PC-3 (cell line): ENCODE measurements at regions not wholly inside any gene's neighbourhood (a gene's known extent, or its start where the extent isn't known, plus 50 kb on each side); places are given as distances from the start of the nearest gene placed in this dataset.

Experiments
- ATAC-seq: fragments of 200-7000 bp; cut with Tn5 transposase; 2 replicates; pipeline ENCODE4 v1.9.1; 2020; ENCODE audit warnings: mild to moderate bottlenecking, moderate library complexity
- BruUV-seq: library from RNA; stranded (reverse); fragments of 400-500 nt; replicated peaks from 2 replicates; lab custom pipeline; 2021; lab: Mats Ljungman, UMichigan
- CTCF ChIA-PET: fragments of 300-600 bp; sonication (Branson Sonifier 250); formaldehyde crosslinking; loops from one replicate; lab custom pipeline; 2022; ENCODE audit warnings: antibody characterized with exemption; lab: Charles Lee
- POLR2A ChIA-PET: fragments of 300-600 bp; sonication (Branson Sonifier 250); formaldehyde crosslinking; loops from one replicate; lab custom pipeline; 2022; ENCODE audit warnings: antibody characterized with exemption; ENCODE audit not compliant: unreplicated experiment; lab: Charles Lee
- DNase-seq: peaks from one replicate; pipeline ENCODE4 v3.0.0-alpha.2; 2015
- H2AFZ ChIP-seq: fragments of 300-600 bp; sonication (generic); 2 replicates; pipeline ENCODE4 v1.6.0; 2016; ENCODE audit warnings: antibody characterized with exemption, low read length
- H3F3A ChIP-seq: fragments of 300-600 bp; sonication (generic); one replicate; pipeline ENCODE4 v1.6.0; 2017; ENCODE audit warnings: antibody characterized with exemption, low read length, control low read depth, mild to moderate bottlenecking; ENCODE audit not compliant: unreplicated experiment
- H3K27ac ChIP-seq: fragments of 300-600 bp; sonication (generic); 2 replicates; pipeline ENCODE4 v1.5.1; 2016; ENCODE audit warnings: mild to moderate bottlenecking, low read length
- H3K27me3 ChIP-seq: fragments of 300-600 bp; sonication (generic); 2 replicates; pipeline ENCODE4 v1.6.1; 2016; ENCODE audit warnings: low read length, mixed read lengths
- H3K36me3 ChIP-seq: fragments of 300-600 bp; sonication (generic); 2 replicates; pipeline ENCODE4 v1.6.1; 2016; ENCODE audit warnings: low read depth, mixed run types, low read length, mixed read lengths
- H3K4me1 ChIP-seq: fragments of 300-600 bp; sonication (generic); 2 replicates; pipeline ENCODE4 v1.5.1; 2016; ENCODE audit warnings: low read length; ENCODE audit not compliant: insufficient read depth
- H3K4me2 ChIP-seq: fragments of 300-600 bp; sonication (generic); 2 replicates; pipeline ENCODE4 v1.6.0; 2016; ENCODE audit warnings: low read length
- H3K4me3 ChIP-seq: fragments of 300-600 bp; sonication (generic); 2 replicates; pipeline ENCODE4 v1.5.1; 2016; ENCODE audit warnings: mild to moderate bottlenecking, low read length, mixed read lengths
- H3K79me2 ChIP-seq: fragments of 300-600 bp; sonication (generic); 2 replicates; pipeline ENCODE4 v1.6.1; 2017; ENCODE audit warnings: low read length, mixed read lengths
- H3K9ac ChIP-seq: fragments of 300-600 bp; sonication (generic); 2 replicates; pipeline ENCODE4 v1.6.0; 2016; ENCODE audit warnings: mild to moderate bottlenecking, low read length
- H3K9me2 ChIP-seq: fragments of 300-600 bp; sonication (generic); replicated peaks from 2 replicates; pipeline ENCODE4 v1.6.1; 2016; ENCODE audit warnings: mixed run types, low read length, mixed read lengths
- H3K9me3 ChIP-seq: fragments of 300-600 bp; sonication (generic); 2 replicates; pipeline ENCODE4 v1.6.1; 2016; ENCODE audit warnings: low read length, mixed read lengths
- H4K20me1 ChIP-seq: fragments of 300-600 bp; sonication (generic); 2 replicates; pipeline ENCODE4 v1.6.1; 2016; ENCODE audit warnings: low read length, mixed read lengths
- EZH2 ChIP-seq: fragments of 300-600 bp; sonication (generic); IDR thresholded peaks from one replicate; pipeline ENCODE4 v1.6.1; 2017; ENCODE audit warnings: antibody characterized with exemption, mild to moderate bottlenecking, low read length; ENCODE audit not compliant: unreplicated experiment
- EZH2phosphoT487 ChIP-seq: fragments of 300-600 bp; sonication (generic); IDR thresholded peaks from 2 replicates; pipeline ENCODE4 v1.6.1; 2018; ENCODE audit warnings: mild to moderate bottlenecking, antibody characterized with exemption, low read length, borderline replicate concordance
- intact Hi-C: fragments of 100-400 bp; cut with micrococcal nuclease; formaldehyde crosslinking; loops from 2 replicates; pipeline ENCODE4 v1.9.0; 2023
- TF ChIP-seq, protein P1 (sequence below): fragments of 300-600 bp; sonication (generic); conservative IDR thresholded peaks from 2 replicates; pipeline ENCODE4 v1.5.1; 2017; ENCODE audit warnings: antibody characterized with exemption, low read depth, mild to moderate bottlenecking, low read length

DNA sequence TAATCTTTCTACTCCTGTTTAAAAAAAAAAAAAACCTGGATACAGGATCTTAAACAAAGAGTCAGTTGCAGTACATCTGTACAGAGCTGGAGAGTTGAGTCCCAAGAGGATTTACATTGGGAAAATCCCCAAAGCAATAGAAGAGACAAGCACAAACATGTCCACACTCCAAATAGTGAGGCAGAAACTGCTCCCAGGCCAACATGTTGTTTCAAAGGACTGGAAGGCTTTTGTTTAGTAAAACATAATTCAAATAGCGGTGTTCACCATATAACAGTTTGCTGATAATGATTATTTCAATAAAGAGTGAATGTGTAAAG is 425.4 kb downstream of the ADGRL2 start:
- Histone ChIP-seq H3K4me1 (no peaks in the 10 kb centered on the region), H3K27me3 (no peaks in the 10 kb centered on the region), H3K36me3 (no peaks in the 10 kb centered on the region), H3K4me3 (no peak overlapping the region), H4K20me1 (no peaks in the 10 kb centered on the region), H3K9me3 (no peaks in the 10 kb centered on the region), H3K79me2 (no peaks in the 10 kb centered on the region), H3K4me2 (no peak overlapping the region), H3F3A (no peaks in the 10 kb centered on the region), H3K9me2 (no peaks in the 10 kb centered on the region), H2AFZ (no peak overlapping the region), H3K27ac (no peak overlapping the region), H3K9ac (no peak overlapping the region)
- ChIA-PET POLR2A (no interaction called here), CTCF (no interaction called here)
- DNase-seq (no peak), ATAC-seq (no peak)
- no TSS peak for BruUV-seq
- intact Hi-C loops: no loop called here
- TF ChIP-seq, protein P1, sequence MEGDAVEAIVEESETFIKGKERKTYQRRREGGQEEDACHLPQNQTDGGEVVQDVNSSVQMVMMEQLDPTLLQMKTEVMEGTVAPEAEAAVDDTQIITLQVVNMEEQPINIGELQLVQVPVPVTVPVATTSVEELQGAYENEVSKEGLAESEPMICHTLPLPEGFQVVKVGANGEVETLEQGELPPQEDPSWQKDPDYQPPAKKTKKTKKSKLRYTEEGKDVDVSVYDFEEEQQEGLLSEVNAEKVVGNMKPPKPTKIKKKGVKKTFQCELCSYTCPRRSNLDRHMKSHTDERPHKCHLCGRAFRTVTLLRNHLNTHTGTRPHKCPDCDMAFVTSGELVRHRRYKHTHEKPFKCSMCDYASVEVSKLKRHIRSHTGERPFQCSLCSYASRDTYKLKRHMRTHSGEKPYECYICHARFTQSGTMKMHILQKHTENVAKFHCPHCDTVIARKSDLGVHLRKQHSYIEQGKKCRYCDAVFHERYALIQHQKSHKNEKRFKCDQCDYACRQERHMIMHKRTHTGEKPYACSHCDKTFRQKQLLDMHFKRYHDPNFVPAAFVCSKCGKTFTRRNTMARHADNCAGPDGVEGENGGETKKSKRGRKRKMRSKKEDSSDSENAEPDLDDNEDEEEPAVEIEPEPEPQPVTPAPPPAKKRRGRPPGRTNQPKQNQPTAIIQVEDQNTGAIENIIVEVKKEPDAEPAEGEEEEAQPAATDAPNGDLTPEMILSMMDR: no peak
- TF ChIP-seq EZH2phosphoT487: no peak
- no peak for TF ChIP-seq EZH2

- intact Hi-C loops: no loop called here
- Histone ChIP-seq H3F3A (no peaks in the 10 kb centered on the region), H3K36me3 (no peaks in the 10 kb centered on the region), H3K9me3 (no peaks in the 10 kb centered on the region), H2AFZ (no peak overlapping the region), H3K4me3 (no peak overlapping the region), H3K79me2 (no peaks in the 10 kb centered on the region), H4K20me1 (no peaks in the 10 kb centered on the region), H3K9me2 (no peaks in the 10 kb centered on the region), H3K4me2 (no peak overlapping the region), H3K27me3 (no peaks in the 10 kb centered on the region), H3K9ac (no peak overlapping the region), H3K4me1 (no peaks in the 10 kb centered on the region), H3K27ac (no peak overlapping the region)
- TF ChIP-seq, protein P1: no peak
- no peak for TF ChIP-seq EZH2phosphoT487
- no peak for TF ChIP-seq EZH2
- no TSS peak for BruUV-seq
- peak; percentile 37 for DNase-seq
- no peak for ATAC-seq
- POLR2A ChIA-PET: no interaction called here
- CTCF ChIA-PET: no interaction called here
Observed at GRCh38 chr1:82225421-82226185, 424.9 kb downstream of the ADGRL2 start.

GRCh38 chr1:82223091-82223490 is 422.4 kb downstream of the ADGRL2 start:
- DNase-seq (no peak), ATAC-seq (no peak)
- CTCF ChIA-PET: no interaction called here
- BruUV-seq: no TSS peak
- Histone ChIP-seq H3K79me2 (no peaks in the 10 kb centered on the region), H3K4me3 (no peak overlapping the region), H3K4me2 (no peak overlapping the region), H3K4me1 (no peaks in the 10 kb centered on the region), H4K20me1 (no peaks in the 10 kb centered on the region), H3F3A (no peaks in the 10 kb centered on the region), H2AFZ (no peak overlapping the region), H3K9me3 (no peaks in the 10 kb centered on the region), H3K27ac (no peak overlapping the region), H3K27me3 (no peaks in the 10 kb centered on the region), H3K9me2 (no peaks in the 10 kb centered on the region), H3K36me3 (no peaks in the 10 kb centered on the region), H3K9ac (no peak overlapping the region)
- POLR2A ChIA-PET: no interaction called here
- intact Hi-C loops: no loop called here
- TF ChIP-seq EZH2phosphoT487 (no peak), EZH2 (no peak)
- TF ChIP-seq, protein P1: no peak
